Myocyte (in vitro differentiated cells): ENCODE measurements at regions not wholly inside any gene's neighbourhood (a gene's known extent, or its start where the extent isn't known, plus 50 kb on each side); places are given as distances from the start of the nearest gene placed in this dataset.
"Not testable (repeated sequence)": the region's sequence is repeated elsewhere in the genome, so short reads cannot be mapped to it uniquely, and the experiment has no call there.

Source experiments
- DNase-seq: peaks from one replicate; pipeline ENCODE4 v3.0.0-alpha.2; 2012; ENCODE audit warnings: low read depth

DNA sequence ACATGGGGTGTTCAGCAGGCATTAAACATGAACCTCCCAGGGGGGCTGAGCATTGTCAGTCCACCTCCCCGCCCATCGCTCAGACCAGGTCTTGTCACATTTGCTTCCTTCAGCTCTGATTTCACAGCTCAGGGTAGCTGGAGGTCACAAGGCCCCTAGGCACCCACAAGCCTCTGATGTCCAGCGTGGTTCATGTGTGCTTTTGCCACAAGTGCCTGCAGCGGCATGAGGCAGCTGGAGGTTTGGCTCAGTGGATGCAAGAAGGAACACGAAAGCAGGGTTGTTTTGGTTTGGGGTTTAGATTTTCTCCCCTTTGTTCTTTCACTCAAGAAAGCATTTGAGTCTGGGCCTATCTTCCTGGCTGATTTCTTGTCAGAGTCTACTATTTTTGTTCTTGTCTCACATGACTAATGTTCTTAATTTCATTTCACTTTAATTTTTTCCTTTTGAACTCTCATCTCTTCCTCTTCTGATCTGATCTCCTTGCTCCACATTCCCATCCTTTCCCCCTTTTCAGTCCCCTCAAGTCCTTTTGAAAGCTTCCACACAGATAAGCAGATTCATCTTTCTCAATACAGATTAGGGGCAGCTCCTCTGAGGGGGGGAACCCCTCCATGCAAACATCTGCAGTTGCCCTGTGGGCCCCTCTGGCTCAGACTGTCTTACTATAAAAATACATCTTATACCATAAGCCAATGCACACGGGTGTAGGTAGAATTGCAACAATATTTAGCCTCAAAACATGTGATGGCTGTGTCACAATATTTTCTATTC is 68.1 kb upstream of the CEP85L start:
- DNase-seq, result peak; percentile 77

DNA sequence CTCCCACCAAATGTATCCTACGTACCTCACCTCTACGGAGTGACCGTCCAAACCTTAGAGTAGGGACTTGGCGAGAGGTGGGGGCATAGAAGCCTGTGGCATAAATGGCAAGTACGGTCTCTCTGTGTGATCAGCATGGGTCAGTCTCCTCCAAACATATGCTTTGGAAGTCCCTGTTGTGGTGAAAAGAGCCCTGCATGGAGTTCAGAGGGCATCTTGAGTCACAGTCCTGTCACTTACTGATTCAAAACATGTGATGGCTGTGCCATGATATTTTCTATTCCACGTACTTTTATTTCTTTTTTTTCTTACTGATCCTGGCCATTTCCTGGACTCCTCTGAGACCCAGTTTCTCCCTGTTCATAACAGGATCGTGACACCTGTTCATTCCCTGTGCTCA is 67.5 kb upstream of the CEP85L start:
- DNase-seq, result no peak

DNA sequence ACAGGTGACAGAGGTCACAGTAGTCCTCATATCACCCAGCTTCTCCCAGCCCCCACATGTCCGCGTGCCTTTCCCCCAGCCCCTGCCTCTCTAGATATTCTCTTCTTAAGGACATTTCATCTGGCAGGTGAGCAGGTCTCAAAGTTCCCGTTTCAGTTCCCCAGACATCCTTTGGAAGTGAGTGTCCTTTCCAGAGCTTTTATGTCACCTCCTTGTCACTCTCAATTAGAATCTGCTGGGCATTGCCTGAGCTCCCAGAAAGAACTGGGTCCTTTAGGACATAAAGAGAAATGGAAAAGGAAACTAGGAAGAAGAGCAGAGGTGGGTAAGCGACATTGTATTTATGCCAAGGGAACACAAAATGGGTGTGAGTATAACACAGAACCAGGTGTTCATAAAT is 66.9 kb upstream of the CEP85L start:
- no peak for DNase-seq

DNA sequence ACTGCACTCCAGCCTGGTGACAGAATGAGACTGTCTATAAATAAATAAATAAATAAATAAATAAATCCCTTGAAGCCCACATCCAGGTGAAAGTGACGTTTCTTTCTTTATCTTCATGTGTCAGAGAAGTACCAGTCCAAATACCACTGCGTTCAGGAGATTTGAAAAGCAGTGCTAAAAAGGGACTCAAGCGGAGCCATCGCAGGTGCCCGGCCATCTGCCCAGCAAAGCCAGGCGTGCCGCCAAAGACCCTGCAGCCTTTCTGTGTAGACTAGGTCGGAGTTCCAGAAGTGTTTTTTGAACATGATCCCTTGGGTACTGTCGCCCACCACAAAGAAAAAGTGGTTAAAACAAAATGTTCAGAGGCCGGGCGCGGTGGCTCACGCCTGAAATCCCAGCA is 65.7 kb upstream of the CEP85L start:
- DNase-seq, result no peak

DNA sequence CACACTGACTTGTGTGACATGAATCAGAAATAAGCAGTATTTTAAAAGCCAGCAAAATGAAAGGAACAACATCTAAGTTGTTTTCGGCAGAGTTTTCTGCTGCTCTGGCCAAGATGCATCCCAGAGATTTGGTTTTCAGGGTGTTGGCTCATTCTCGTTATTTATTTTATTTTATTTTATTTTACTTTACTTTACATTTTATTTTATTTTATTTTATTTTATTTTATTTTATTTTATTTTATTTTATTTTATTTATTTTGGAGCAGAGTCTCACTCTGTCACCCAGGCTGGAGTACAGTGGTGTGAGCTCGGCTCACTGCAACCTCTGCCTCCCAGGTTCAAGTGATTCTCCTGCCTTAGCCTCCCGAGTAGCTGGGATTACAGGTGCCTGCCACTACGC is 64.5 kb upstream of the CEP85L start:
- not testable (repeated sequence) for DNase-seq

DNA sequence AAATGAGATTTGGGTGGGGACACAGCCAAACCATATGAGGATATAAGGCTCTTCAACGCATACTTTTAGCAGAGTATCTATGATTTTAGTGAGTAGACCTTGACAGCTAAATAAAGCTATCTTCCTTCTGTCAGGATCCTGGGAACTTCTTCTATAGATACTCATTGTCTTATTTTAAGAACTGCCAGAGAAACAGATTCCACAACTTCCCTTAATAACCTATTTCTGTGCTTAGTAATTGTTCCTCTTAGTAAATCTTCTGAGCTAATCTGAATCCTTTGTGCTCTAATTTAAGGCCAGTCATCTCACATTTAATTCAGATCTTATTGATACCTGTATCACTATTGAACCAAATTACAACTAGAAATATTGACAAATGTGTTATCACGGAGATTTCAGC is 64.0 kb upstream of the CEP85L start:
- DNase-seq, result no peak

DNA sequence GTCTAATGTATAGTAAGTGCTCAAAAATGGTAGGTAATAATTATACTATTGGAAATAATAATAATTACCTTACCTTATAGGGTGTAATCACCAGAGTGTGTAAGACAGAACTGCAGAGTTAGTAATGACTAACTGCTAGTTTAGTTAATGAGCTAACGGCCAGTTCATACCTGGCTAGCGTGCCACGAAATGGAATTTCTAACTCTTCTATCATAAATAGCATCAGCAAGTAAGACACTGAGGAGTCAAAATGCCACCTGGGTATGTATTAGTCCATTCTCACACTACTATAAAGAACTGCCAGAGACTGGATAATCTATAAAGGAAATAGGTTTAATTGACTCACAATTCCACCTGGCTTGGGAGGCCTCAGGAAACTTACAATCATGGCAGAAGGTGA is 63.4 kb upstream of the CEP85L start:
- no peak for DNase-seq

DNA sequence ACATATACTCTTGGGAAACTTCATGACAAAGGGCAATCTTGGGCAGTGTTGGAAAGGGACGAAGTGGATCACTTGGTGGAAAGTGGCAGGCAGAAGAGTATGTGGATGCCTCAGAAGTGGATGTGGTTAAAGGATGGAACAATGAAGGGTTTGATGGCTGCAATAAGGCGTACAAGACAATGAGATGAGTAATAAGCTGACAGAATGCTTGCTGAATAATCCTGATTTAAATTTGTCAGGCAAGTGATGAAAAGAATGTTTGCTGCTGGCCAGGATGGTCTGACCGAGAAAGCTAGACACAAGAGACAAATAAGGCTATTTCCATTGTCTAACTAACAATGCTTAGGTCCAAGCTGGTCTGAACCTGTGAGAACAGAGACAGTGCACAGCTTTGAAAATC is 61.6 kb upstream of the CEP85L start:
- peak; percentile 78 for DNase-seq

DNA sequence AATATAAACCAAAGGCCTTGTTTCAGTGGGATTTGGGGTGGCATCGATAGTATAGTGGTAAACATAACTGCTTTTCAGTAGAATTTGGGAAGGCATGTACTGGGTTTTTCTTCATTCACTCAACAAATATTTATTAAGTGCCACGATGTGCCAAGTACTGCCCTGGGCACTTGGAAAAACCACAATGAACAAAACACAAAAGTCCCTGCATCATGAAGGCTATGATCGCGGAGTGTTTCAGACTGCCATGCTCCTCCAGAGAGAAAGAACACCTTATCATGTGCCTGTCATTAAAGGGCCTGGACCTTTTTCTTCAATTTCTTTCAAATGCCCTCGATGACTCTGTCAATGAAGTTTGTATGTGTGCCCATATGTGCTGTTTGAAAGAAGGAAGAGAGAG is 59.2 kb upstream of the CEP85L start:
- DNase-seq, result no peak

DNA sequence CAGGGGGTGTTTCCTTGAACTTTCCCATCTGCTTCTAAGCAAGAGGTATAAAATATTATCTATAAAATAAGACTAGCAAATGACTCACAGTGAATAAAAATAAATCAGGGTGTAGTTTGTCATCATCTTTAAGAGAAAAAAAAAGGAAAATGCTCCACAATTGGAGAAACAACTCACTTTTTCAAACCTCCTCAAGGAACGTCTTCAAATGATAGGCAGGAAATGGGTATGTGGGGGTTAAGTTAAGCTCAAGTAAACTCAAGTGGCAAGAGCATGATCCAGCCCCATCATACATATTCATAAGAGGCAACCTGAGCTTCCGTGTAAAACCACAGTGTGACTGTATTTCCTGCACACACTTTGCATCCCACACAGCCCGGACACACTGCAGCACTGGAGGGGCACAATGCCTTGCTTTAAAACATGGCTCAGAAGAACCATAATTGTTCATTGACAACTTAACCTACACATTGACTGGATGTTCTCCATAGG is 58.5 kb upstream of the CEP85L start:
- peak; percentile 60 for DNase-seq

DNA sequence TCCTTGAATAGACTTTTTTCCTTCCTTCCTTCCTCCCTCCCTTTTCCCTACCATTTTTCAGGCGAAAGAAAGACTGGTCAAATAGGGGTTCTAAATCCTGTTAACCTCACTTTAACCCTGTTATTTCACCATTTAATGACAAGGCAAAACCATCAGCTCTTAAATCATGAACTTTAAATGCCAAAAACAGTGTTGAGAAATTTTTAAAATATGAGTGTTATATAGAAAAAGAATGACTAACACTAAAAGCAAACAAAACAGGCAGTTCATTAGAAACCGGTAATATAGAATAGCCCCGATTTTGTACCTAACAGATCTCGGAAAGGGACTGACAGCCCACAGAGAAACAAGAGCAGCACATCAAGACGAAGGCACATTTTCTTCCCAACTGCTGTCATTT is 57.4 kb upstream of the CEP85L start:
- no peak for DNase-seq

DNA sequence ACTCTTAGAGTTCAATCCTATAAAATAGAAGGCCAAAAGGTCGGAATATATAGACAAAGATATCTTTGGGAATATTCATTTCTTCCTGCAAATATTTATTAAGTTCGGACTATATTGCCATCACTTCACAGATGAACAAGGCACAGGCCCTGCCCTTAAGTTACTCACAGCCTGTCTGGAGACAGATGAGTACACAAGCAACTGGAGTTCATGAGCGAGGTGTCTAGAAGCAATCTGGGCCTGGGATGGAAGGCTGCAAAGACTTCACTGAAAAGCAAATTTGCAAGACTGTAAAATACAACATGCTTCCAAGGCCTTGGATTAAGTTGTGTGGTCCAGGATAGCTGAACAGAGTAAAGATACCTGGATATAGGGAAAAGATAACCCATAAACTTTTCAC is 56.7 kb upstream of the CEP85L start:
- DNase-seq, result peak; percentile 47

DNA sequence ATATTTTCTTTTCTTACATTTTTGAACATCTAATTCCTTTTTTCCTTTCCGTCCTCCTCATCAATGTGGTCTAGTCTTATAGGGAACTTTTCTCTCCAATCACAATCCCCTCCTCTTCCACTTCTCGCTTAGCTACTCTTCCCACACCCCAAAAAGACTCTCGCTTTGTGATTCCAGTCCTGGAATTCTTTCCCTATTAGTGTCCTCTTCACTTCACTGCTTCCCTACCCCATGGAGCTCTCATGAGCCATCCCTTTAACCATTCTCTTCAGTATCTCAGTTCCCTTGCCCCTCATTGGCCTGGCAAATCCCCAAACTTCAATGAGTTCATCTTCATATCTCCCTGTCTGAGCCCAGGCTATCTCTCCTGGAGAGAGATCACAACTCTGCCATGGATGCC is 55.3 kb upstream of the CEP85L start:
- no peak for DNase-seq

DNA sequence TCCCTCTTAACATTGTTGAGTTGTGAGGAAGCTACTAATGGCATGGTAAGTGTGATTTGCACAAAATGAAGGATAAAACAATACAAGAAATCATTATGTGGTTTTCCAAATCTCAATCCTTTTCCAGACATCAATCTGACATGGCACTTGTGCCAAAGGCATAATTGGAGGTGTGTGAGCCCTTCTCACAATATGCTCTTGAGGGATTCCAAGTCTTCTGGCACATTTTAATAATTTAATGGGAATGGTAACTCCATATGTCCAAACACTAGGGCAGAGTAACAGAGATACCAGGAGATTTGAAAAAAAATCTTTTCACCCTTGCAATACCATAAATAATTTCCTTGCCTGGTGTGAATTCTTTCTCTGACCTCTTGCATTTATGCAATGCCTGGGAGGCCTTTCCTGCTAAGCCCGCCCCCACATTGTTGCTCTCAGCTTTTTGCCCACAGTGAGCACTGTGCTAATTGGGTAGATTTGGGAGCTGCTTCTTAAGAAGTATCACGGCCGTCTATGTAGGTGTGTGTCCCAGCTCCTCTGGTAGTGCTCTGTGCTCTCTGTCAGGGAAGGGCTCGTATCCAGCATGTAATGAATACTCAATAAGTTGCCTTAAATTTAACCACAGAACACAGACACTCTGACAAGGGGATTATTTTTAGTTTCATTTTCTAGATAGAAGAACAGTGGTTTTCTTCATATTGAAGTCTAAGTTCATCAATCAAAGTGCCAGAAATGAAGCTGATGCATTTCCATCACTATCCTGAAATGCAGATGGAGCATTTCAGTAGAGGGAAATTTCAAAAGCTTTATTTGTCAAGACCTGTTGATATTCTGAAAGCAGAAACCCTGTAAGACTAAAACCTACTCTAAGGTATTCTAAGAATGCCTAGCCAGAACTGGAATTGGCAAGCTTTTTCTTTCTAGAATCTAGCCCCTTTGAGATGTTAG is 54.4 kb upstream of the CEP85L start:
- DNase-seq, result peak; percentile 54

DNA sequence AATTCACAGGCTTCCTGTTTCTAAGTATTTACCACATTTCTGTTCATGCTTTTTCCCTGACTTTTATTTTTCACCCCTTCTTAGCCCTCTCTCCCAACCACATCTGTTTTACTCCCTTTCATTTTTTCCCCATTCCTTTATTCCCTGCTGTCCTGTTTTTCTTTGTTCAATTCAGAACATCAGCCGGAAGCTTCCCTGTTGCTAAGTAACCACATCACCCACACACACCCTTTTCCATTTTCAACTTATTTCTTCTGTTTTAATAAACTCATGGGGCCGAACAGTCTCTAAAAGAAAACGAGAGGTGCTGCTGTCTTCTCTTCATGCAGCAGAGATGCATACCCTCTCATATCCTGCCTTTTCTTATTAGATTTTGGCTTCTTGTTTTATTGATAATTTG is 53.5 kb upstream of the CEP85L start:
- DNase-seq, result no peak

DNA sequence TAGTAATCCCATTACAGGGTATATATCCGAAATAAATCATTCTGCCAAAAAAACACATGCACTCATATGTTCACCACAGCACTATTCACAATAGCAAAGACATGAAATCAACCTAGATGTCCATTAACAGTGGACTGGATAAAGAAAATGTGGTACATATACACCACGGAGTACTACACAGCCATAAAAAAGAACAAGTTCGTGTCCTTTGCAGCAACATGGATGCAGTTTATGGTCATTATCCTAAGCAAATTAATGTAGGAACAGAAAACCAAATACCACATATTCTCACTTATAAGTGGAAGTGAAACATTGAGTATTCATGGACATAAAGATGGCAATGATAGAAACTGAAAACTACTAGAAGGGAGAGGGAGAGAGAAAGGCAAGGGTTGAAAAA is 49.9 kb upstream of the CEP85L start:
- not testable (repeated sequence) for DNase-seq
